NCI-H774 (cell line): ENCODE measurements at regions not wholly inside any gene's neighbourhood (a gene's known extent, or its start where the extent isn't known, plus 50 kb on each side); places are given as distances from the start of the nearest gene placed in this dataset.

Experiments used
- DNase-seq: peaks from one replicate; lab custom pipeline; 2025; lab: John Stamatoyannopoulos, UW

DNA sequence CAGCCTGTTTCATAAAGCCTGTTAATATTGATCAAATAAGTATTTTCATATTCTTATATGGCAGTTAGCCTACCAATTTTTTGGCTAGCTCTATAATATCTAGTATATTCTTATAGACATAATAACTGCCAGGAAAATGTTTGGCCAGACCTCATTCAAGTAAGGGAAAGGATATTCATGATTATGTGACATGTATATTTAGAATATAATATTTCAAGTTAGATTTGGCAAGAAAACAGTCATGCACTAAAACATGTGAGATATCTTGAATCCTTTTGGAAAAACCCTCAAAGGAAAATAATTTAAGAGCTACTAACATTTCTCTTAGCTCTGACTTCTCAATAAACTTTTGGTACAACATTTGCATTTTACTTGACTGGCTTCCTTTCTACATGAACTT, 694.1 kb downstream of the PLCL1 start:
- DNase-seq, result no peak

DNA sequence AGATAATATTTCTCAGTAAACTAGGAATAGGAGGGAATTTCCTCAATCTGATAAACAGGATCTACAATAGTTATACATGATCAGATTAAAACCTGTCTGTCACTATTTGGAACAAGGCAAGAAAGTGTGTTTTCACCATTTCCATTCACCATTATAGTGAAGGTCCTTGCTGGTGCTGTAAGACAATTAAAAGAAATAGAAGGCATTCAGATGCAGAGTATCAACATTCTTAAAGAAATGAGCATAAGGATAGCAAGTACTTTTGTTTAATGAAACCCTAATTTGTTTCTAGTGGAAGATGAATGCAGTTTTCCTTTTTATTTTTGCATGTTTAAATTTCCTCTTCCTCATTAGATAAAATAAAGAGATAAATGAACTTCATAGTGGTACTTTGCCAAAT, 693.7 kb downstream of the PLCL1 start:
- no peak for DNase-seq

DNA sequence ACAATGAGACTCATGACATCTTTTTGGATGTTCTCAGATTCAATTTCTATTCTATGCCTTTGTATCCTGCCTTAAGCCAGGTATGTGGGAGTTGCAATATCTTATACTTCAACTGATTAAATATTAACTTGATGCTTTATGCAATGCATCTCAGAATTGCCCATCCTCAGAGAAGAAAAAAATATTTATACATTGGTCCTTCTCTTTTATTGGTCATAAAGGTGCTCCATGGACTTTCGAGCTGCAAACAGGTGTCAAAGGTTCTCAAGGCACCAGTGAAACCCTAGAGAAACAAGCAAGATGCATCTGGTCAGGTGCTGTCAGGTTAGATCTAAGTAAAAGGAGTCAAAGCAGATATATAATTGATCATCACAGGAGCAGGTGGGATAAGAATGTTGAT, 690.5 kb downstream of the PLCL1 start:
- DNase-seq, result no peak

DNA sequence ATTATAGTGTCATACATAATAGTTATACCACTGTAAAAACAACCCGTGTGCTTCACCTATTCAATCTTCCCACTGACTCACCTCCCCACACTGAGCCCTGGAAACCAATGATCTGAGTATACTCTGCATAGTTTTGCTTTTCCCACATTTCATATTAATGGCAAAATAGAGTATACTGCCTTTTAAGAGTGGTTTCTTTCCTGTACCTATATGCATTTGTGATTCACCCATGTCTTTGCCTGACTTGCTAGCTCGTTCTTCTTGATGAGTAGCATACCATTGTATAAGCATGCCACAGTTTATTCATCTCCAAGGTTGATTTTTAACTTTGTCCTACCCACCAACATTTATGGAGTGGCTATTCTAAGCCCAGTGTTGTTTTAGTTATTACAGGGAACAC, 686.4 kb downstream of the PLCL1 start:
- no peak for DNase-seq

DNA sequence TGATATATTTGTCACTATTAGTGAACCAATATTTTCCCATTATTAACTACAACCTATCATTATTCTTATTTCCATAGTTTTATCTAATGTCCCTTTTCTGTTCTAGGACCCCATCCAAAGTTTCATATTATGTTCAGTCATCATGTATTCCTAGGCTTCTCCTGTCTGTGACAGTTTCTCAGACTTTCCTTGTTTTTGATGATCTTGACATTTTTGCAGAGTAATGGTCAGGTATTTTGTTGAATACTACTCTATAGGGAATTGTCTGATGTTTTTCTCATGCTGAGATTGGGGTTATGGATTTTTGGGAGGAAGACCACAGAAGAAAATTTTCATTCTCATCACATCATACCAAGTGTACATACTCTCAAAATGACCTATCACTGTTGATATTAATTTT, 684.6 kb downstream of the PLCL1 start:
- no peak for DNase-seq

DNA sequence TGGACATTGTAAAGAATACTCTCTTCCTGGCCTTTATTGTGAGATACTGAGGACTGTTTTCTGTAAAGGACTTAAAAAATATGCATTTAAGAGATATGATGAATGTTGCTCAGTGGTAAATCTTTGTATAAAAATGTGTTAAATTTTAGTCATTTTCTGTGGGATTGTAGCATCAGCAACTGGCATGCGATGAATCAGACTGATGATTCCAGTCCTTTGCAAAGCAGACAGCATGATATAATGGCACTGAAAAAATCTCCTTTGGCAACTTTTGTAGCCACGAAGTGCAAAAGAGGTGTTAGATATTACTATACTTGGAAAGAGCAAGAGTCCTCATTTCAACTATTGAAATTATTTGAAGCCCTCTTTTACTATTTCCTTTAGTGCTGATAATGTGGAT, 678.7 kb downstream of the PLCL1 start:
- no peak for DNase-seq

DNA sequence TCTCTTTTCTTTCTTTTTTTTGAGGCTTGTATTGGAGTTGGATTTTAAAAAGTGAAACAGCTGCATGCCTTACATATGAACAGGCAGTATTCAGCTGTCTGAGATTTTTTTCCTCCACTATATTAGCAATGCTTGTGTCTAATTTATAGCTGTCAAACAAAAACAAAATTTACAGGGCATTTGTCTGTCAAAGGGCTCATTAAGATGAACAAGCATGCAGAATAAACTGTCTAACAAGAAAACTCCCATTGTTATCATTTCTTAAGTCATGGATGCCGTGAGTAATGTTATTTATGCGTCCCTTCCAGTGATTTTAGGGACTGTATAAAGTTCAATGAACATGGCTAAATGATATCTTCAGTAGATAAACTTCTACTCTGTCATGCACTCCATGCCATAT, 674.7 kb downstream of the PLCL1 start:
- no peak for DNase-seq

DNA sequence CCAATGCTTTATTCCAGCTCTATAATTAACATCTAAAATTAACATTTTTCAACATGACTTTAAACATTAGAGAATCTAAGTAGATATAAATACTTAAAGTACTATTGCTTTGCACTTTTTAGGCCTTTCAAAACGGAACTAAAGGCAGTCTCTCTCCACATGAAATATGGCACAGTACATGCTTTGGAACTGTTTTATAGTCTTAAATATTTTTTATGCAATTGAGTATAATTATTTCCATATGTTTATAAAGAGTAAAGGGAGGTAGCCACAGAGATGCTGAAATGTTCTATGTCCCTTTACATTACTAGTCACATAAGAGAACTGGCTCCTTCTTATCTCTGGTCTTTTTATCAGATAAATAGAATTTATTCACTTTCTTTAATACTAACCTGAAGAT, 674.0 kb downstream of the PLCL1 start:
- no peak for DNase-seq

DNA sequence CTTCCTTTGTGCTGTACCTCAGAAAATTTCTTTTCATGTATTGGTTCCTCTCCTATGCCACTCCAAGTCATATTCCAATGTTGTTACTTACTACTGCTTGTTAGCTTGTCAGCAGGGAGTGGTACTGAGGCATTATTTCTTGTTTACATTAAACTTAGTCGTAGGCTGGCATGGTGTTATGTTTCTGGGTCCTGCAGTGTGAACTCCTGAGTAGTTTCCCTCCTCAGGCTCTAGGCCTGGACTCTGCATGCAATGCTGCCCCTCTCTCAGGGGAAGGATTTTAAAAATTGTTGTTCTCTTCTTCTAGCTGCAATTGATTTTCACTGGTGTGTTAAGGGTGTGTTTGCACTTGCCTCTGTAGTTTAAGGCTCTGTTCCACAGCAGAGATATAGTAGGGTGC, 671.6 kb downstream of the PLCL1 start:
- DNase-seq, result no peak

DNA sequence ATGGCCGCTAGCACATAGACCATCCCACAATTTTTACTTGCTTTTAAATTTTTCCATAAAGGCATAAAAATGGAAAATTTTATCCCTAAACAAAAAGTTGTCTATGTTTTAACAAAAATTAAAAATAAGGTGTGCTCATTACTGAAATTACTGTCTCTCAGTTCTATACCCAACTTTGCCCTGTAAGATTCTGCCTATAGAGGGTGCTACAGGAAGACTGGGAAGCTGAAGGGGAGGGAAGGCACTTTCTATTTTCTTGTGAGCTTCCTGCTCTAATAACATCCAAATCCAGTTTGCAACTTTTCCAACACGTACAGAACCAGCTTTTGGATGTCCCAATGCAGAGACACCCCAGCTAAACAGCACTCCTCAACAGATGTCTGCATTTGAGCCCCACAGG, 666.9 kb downstream of the PLCL1 start:
- DNase-seq, result no peak

DNA sequence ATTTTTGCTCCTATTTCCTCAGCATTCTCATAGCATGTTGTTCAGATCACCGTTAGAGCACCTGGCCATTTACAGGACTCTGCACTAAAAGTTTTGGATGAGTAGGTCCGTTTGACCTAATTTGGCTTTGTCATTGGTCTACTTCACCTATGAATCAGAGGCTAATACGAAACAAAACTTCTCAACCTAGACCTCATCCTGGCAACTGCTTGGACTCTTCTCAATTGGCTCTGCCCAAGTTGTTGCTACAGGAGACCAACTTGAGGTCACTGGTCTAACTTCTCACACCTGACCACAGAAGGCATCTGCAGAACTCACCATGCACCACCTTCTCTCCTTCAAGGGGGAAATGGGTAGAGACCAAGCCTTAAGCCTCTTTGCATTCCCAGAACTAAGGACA, 663.7 kb downstream of the PLCL1 start:
- DNase-seq, result no peak

DNA sequence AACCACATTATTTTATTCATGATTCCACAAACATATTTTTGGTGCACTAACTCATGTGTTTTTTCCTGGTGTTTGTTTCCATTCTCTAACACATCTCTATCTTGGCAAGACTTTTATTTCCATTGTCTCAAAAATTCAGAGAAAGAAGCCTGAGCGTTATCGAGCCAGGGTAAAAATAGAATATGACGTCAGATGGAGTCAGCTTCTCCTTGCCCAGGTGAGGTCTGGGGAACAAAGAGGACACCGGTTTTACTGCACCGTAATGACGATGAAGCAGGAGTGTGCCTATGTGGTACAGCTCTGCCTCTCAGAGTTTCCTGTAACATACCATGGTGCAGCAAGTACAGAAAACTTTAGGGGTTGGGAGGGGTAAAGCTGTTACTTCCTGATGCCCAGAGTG, 661.6 kb downstream of the PLCL1 start:
- no peak for DNase-seq

DNA sequence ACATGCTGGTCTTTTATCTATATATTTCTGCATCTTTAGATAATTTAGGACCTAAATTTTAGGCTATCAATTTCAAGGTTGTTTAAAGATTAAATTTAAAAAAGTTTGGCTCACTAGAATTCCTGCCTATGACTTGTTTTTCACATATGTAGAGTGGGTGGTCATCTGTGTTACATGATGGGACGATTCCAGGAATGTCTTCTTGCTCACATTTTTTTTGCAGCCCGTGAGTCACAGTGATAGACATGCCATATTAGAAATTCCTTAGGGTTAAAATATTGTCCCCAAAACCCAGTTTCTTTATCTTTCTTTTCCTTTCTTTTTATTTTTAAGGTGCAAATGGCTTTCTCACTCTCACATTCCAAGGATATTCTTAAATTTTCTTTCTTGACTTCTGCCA, 652.0 kb downstream of the PLCL1 start:
- DNase-seq, result no peak

DNA sequence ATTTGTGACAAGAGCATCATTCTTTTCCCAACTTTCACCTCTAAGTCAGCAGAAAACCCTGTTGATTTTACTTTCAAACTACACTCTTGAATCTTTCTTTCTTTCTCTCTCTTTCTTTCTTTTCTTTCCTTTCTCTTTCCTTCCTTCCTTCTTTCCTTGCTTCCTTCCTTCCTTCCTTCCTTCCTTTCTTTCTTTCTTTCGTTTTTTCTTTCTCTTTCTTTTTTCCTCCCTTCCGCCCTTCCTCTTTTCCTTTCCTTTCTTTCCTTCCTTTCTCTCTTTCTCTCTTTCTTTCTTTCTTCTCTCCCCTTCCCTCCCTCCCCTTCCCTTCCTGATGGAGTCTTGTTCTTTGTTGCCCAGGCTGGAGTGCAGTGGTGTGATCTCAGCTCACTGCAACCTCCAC, 649.5 kb downstream of the PLCL1 start:
- DNase-seq, result no peak

DNA sequence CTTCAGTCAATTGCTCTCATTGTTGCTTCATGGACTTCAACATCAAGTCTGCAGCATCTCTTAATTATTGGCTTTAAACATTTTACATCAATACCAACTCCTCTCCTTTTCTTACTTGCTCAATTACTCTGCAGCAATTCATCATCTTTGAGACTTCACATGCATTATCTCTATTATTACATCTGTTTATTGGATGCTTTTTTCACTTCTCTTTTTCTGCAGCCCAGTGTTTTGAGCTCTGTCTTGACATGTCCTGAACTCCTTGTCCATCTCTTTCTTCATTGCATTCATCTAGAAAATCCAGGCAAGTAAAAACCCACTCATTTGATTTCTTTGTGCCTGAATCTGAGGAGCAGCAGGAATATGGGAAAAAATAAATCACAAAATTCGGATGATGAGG, 647.9 kb downstream of the PLCL1 start:
- no peak for DNase-seq

DNA sequence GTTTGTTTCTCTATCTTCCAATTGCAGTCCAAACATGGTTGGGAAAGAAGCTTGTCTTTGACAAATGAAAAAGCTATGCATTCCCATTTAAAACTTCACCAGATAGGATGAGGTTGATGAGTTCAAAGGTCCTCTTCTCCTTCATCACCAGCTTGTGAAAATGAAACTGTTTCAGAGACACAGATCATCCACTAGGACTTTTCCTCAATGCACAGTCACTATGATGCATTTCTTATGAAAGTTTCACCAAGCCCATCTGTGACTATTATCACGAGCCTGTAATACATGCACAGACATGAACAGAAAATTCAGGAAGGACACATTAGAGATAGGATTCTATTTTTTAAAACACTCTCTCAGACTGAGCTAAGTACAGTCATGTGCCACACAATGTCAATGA, 644.4 kb downstream of the PLCL1 start:
- no peak for DNase-seq

DNA sequence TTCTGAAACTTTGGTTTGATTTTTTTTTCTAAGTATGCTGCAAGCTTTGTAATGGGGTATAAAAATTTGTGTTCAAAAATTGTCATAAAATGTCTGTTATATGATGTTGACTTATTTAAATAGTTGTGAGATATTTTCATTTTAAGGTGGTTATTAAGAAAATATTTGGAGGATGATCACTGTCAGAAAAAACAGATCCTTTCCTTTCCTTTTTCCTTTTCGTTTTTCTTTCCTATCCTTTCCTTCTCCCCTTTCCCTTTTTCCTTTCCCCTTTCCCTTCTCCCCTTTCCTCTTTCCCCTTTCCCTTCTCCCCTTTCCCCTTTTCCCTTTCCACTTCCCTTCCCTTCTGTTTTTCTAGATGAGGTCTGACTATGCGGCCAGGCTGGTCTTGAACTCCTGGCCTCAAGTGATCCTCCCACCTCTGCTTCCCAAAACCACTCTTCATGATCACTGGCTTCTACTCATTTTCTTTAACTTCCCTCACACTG, 640.5 kb downstream of the PLCL1 start:
- no peak for DNase-seq

DNA sequence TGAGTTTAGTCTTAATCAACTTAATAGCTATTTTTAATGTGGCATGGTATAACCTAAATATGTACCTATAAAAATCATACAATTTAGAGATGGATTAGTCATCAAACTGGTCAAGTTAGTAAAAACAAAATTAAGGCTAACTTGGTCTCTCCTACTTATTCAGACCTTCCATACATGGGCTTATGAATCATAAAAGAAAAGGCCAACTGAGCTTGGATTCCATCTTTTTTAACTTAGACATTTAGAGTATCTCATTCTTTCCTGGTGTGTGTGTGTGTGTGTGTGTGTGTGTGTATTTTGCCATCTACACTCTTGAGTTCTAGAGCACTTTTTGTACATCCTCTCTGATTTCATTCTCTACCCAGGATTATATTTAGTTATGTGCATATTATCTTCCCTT, 637.5 kb downstream of the PLCL1 start:
- DNase-seq, result no peak

DNA sequence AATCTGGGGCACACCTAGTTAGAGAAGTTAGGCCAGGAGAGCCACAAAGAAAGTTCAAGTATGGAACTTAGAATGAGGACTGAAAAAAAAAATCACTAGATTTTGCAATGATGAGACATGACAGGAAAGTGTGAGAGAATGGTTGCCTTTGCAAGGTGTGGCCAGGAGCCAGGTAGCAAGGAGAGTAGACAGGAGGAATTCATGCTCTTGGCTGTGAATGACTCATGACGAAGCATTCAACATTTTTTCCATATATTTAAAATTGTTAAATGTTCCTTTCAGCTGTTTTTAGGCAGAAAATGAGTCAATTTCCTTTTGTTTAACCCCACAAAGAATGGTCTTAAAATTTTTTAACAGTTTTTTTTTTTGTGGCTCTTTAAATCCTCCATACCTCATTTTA, 636.9 kb downstream of the PLCL1 start:
- no peak for DNase-seq

DNA sequence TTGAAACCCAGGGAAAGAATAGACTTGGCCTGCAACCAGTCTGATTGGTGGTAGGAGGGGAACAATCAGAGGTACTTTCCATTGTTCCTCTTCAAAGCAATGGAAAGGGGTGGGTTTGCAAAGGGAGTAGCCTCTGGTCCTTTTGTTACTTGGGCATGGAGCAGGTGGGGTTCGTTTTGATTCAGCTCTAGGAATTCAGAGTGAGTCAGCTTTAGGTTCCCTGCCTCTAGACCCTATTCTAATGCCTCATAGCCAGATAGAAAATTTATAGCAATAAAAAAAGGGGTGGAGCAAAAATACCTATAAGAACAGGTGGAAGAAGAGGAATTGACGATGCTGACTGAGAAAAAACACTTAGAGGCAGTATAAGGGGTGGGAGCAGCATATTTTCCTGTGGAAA, 636.4 kb downstream of the PLCL1 start:
- no peak for DNase-seq

DNA sequence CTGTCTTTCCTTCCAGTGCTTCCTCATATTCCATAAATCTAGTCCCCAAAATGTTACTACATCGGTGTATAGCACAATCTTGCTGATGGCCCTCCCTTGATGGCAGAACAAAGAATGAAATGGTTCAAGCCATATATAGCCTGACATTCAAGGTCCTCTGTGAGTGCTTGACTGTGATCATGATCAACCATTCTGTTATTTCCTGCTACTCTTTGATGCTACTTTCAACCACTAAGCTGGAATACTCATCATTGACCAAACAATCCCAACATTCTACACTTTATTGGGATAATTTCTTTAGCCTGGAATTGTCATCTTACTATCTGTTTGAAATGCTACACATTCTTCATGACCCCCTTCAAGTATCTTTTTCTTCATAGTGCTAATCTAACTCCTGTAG, 633.9 kb downstream of the PLCL1 start:
- no peak for DNase-seq

DNA sequence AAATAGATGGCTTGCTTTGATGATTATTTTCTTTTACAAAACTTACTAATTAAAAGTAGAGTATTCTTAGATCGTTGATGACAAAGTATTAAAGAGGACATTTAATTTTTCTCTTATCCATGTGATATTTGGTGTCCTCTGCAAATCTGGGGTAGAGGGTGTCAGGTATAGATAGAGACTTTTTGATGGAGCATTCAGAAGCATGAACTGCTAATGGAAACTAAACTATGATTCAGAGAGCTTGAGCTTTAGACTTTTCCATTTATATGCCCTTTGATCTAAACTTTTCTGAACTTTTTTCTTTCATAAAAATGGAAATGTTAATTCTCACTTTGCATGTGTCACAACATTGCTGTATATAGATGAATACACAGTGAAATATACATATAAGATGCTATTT, 619.7 kb downstream of the PLCL1 start:
- no peak for DNase-seq

DNA sequence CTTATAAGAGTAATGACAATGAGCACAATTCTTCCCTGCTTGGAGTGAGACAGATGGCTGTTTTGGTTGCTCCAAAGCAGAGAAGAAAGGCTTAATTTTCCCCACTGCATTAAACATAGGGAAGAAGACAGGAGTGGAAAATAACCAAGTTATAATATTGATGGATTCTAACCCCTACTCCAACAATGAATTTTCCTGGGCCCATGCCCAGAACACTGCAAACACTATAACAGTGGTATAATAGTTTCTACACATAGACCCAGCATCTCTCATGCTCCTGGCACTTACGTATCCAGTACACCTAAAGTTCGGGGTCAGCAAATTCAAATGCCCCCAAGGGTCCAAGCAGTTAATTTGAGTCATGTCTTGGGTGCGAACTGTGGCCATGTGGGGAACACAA, 613.4 kb downstream of the PLCL1 start:
- DNase-seq, result no peak

DNA sequence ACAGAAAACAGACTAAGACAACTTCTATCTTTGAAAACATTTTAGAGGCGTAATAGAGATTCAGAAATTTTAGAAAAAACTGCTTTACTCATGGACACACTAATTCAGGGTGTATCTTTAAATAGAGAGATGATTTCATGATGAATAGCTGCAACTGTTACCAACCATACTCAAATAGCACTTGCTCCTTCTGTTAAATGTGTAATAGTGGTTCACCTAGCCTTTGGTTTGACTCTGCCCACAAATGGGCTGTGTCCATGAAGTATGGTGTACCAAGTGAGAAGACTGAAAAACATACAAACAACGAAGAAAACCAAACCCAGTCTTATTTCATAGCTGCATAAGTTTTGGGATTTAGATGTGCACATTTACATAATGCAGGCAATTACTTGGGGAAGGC, 610.6 kb downstream of the PLCL1 start:
- DNase-seq, result no peak

DNA sequence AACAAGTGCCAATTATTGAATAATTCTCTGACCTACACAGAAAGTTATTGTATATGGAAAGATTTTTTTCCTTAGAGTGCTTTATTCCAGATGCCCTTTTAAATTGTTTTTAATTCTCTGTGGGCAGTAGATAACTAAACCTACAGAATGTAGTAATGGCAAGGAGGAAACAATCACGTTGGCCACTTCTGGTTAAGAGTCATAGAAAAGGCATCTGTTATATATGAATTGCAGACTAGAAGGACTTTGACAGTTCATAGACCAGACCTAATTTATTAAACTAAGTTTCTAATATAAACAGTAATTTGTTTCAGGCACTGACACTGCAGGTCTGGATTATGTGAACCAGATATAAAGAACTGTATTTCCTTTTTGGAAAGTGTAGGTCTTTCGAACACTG, 607.5 kb downstream of the PLCL1 start:
- DNase-seq, result no peak
